ENCODE measurements at regions not wholly inside any gene's neighbourhood (a gene's known extent, or its start where the extent isn't known, plus 50 kb on each side); places are given as distances from the start of the nearest gene placed in this dataset.
"Not testable (repeated sequence)": the region's sequence is repeated elsewhere in the genome, so short reads cannot be mapped to it uniquely, and the experiment has no call there.

DNA sequence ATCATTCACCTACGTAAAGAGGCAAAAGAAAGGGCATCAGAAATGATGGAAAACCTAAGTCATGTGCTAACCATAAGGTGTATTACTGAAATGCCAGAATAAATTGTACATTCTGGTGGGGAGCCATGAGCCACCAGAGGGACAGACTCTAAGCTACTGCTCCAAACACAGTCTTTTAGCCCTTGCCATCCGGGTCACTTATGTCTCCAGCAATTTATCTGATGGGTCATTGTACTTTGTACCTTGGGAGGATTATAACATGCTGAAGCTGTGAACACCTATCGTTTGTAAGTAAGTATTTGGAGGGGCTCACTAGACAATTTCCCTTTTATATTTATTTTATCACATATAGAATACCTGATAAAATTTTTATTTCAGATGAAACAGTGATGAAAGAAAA is 495.1 kb downstream of the KIF4B start:
- no peak for DNase-seq (ENCODE audit: low spot score)

DNA sequence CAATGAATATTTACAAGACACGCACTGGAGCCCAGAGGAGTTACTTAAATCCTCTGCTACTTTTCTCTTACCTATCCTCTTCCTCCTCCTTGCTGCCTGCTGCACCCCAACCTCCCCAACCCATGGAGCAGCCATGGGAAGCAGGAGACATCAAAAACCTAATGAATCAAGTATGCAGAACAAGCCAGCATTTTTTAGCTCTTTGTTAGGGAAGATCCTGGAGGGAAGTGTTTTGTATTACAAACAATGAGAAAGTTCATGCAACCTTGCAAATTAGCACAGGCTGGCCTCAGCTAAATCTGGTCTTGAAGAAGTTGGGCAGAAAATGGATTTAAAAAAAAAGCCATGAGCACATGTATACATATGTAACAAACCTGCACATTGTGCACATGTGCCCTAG is 498.8 kb downstream of the KIF4B start:
- no peak for DNase-seq (ENCODE audit: low spot score)

DNA sequence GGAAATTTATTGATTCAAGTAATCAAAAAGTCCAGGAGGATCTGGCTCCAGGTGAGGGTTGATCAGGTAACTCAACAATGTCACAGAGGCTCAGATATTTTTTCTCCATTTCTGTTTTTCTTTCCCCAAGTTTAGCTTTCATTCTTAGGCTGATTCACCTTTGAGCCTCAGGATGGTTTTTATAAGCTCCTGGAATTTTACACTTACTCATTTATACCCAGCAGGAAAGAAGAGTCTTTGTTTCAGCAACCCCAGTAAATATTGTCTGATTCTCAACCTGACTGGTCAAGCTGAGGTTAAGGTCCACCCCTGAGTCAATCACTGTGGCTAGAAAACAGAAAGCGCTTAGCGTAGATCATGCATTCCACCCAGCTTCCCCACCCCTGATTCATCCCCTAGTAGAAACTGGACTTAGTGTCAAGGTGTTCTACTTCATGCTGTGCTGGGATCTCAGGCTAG is 500.6 kb downstream of the KIF4B start:
- no peak for DNase-seq (ENCODE audit: low spot score)

DNA sequence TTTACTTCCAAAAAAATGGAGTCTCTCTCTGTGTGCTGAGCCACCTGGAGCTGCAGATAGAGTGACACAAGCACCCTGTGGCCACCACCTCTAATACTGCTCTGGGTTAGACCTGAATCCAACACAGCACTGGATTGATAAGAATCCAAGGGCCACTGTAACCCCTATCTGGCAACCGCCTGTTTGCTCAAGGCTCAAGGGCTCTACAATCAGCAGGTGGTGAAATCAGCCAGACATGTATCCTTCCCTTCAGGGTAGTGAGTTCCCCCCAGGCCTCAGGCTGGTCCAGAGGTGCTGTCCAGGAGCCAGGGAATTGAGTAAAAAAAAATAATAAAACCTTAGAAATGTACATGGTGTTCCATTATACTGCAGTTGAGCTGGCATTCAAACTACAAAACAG is 509.0 kb downstream of the KIF4B start:
- DNase-seq (ENCODE audit: low spot score): no peak

DNA sequence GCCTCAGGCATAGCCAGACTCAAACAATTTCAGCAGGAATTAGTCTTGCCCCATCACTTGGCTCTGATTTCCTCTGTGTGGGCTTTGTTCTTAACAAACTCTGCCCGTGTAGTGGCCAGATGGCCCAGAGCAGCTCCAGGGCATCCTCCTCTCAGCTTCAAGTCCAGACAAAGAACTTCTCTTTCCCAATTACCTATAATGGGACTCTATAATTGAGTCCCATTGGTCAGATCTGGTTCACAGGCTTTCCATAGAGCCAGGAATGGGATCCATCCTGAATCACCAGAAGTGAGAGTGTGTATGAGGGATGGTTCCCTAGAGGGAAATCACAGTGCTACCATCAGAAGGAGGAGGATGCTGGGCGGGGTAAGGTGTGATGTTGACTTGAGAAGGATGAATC is 515.8 kb downstream of the KIF4B start:
- no peak for DNase-seq (ENCODE audit: low spot score)

DNA sequence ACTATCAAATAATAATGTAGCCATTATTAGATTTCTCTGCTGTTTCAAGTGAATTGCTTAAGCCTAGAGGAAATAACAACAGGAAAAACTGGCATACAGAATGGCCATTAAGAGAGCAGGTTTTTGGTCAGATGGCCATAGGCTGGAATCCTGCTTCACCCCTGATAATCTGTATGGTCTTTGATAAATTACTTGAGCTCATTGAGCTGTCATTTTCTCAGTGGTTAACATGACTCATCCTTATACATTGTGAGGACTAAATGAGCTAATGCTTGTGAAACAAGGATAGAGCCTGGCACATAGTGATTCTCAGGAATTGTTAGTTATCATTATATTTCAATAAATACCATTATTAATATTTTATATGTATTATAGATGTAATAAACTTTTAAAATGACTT is 516.5 kb downstream of the KIF4B start:
- no peak for DNase-seq (ENCODE audit: low spot score)

DNA sequence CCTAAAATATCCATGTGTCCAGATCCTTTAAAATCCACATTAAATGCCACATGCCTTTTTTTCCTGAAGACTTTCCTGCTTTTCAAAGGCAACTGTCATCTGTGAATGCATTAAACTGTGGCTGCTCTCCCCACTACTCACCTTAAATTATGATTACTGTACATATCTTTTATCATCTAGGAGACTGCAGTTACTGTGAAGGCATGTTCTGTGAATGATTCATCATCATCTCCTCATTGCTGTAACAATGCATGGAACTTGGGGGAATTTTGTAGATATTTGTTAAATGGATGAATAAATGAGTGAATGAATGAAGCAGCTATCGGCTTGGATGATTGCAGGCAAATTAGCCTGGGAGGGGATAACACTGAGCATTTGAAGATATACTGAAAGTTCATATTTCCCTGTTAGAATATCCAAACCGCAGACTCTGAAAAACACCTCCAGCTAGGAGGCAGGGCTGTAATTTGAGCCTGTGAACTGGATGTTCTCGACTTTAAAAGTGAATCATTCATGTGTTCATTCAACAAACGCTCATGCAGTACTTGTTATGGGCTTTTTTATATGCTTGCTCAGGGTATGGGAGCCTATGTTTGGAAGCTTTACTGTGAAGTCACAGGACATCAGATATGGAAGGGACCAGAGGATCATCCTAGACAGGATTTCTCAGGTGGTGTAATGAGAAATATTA is 519.2 kb downstream of the KIF4B start:
- no peak for DNase-seq (ENCODE audit: low spot score)

DNA sequence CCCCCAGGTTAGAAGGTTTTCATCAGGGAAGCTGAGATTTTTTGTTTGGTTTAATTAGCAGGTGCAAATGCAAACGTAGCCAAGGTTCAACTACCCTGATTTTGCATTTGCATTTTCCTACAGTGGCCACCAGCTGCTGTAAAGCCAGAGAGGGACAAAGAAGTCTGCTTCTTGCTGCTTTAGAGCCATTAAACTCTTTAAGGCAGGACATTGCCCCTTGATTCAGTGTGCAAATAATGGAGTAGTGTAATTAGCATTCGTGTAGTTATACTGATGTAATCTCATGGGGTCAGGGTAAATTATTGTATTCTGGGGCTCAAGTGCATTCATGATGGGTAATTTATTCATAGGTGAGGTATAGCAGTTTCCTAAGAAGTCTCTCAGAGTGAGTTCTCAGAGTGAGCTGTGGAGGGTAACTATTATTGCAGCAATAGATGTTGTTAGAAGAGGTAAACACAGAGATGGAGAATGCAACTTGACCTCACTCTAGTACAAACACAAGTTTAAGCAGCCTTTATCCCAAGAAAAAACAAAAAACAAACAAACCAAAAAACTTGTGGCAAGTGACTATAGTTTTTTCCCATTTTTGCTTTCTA is 526.5 kb downstream of the KIF4B start:
- no peak for DNase-seq (ENCODE audit: low spot score)

DNA sequence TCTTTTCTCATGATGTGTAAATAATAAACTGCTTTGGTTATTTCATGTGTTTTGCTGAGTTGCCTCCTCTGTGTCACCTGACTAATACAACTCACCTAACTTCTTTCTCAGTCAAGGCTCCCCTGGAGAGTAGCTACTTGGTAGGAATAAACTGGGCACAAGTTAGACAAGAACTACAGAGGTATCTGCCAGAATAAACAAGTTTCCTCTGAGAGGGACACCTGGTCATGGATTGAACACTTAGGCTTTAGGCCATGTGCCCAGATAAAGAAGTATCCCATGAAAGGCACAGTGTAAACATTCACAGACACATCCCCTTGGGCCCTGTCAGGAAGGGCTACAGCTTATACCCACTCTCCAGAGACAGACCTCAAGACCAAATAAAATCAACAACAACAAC is 532.5 kb downstream of the KIF4B start:
- no peak for DNase-seq (ENCODE audit: low spot score)

DNA sequence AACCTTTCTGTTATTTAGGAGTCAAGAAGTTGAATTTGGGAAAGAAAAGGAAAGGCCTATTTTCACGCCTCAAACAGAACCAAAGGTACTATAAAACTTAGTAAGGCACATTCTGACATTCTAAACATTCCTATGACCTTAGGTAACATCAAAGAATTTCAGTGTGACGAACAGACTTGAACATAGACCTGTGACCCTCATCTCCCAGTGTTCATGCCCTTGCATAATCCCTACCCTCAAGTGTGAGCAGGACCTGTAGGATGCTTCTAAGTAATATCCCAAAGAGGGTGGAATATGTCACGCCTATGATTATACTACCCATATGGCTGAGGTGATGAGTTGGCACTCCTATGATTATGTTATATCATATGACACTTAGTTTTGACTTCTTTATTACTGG is 540.9 kb downstream of the KIF4B start:
- no peak for DNase-seq (ENCODE audit: low spot score)

DNA sequence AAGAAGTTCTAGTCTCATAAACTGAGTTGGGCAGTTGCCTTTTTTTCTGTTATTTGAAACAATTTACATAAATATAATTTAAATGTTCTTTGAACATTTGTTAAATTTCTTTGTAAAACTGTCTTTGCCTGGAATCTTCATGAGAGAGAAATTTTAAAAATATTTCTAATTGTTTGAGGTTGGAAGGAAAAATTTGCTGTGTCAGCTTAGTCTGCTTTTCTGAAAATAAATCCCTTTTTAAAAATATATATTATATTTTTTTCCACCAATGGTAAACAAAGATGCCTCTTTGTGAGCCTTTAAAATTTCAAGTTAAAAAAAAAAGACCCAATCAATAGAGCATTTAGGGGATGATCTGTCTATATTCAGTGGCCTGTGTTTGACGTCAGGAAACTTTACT is 542.7 kb downstream of the KIF4B start:
- DNase-seq (ENCODE audit: low spot score): no peak

DNA sequence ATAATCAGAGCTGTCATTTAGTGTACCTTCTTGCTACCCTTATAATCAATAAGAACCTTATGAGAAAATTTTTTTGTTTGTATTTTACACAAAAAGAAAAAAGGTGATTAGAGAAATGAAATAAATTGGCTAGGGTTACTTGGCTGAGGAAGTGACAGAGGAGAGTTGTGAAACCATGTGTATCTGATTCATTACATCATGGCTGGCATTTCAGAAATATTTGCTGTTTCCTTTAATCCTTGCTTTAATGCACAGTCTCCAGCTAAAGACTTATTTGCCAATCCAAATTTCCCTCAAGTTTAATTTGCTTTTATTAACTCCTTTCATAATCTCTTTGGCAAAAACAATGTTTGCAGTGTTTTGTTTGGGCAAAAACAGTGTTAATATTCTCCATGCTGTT is 543.1 kb downstream of the KIF4B start:
- no peak for DNase-seq (ENCODE audit: low spot score)

DNA sequence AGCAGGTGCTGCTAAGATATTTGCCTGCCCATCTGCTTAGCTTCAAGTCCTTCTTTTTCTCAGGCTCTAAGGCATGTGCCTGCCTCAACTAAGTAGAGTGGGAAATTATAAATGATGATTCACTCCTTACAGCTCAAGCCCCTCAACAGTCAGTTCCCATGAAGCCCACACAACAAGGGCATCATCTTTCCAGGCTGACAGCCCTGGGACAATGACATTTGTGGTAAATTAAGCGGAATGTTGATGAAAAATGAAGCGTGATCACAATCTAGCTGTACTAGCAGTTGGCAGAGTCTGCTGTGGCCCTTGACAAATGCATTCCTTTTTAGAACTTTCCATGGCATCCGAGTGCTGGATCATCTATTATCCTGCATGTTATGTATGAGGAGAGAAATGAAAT is 548.6 kb downstream of the KIF4B start:
- DNase-seq (ENCODE audit: low spot score): no peak

DNA sequence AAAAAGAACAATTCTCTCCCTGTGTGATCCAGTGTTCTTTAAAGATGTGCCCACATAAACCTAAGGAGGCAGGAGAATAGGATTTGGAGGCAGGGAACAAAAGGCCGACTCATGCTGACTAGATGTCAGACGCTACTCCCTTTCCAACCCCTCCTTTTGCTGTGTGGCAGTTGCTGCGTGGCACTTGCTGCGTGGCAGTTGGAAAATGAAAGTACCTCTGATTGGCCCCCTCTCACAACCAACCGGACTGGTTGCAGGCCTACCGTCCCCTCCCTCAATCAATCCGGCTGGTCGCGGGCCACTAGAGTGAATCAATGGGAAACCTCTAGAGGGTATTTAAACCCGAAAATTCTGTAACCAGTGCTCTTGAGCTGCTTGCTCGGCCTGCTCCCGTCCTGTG is 551.0 kb downstream of the KIF4B start:
- no peak for DNase-seq (ENCODE audit: low spot score)

DNA sequence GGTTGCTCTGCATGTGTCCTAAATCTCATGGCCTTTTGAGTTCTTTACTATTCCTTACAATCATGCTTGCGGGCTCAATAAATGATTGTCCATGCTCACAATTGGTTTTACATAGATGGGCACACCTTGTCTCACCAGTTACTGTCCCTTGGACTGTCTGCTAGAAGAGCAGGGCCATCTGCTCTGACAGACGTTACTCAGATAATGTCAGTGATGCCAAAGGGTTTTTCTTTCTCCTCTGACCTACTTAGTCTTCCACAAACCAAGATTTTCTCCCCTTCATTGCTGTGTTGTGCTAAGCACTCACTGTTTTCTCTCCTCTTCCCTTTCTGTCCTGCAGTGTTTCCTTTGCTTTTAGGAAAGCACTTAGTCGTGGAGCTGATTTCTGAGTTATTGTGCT is 562.3 kb downstream of the KIF4B start:
- no peak for DNase-seq (ENCODE audit: low spot score)

DNA sequence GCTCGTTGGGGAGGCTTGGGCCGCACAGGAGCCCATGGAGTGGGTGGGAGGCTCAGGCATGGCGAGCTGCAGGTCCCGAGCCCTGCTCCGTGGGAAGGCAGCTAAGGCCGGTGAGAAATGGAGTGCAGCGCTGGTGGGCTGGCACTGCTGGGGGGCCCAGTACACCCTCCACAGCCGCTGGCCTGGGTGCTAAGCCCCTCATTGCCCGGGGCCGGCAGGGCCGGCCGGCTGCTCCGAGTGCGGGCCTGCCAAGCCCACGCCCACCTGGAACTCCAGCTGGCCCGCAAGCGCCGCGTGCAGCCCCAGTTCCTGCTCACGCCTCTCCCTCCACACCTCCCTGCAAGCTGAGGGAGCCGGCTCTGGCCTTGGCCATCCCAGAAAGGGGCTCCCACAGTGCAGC is 573.3 kb downstream of the KIF4B start:
- DNase-seq (ENCODE audit: low spot score): not testable (repeated sequence)

DNA sequence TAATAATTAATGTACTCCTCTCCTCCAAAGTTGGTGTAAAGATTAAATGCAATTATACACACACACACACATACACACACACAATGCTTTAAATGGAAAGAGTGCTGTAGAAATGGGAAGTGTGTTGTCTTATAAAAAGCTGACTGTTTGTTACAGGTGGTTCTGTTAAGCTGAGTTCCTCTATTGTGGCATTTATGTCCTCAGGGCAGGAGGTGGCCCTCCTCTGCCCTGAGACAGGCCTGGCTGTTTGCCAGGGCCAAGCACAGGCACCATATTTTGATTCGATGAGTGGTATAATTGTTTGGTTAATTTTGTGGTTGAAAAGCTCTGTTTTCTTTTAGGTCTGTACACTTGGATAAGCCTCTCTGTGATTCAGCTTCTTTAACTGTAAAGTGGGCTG is 573.9 kb downstream of the KIF4B start:
- DNase-seq (ENCODE audit: low spot score): no peak

DNA sequence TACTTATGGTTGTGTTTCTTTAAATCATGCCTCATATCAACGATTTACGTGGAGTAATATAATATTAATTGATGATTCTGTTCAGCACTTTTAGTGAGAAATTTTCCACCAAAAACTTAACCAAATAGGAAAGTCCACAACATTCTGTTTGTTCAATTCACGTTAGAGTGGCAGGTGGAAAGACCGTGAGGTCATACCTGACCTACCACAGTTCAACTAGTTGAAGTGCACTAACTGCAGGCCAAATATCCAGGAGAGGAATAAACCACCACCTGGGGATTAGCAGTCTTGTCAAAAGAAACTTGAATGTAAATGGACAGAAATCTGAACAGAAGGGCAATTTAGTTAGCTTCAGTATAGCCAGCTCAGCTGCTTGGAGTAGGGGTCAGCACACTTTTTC is 577.7 kb downstream of the KIF4B start:
- DNase-seq (ENCODE audit: low spot score): no peak

DNA sequence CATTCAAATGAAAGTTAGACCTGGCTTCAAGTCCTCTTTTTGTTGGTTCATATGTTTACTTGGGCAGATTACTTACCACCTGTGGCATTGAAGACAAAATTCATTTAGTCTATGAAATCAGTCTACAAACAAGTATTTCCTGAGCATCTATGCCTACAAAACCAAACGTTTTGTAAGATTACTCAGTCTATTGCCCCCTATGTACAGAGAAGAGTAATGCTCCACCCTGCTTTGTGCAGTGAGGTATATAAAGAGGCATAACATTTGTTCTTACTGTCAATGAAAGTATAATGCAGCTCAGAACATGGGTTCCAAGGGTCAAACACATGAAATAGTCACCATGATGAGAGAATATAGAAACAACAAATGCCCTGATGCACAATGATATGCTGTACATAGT is 580.7 kb downstream of the KIF4B start:
- no peak for DNase-seq (ENCODE audit: low spot score)

DNA sequence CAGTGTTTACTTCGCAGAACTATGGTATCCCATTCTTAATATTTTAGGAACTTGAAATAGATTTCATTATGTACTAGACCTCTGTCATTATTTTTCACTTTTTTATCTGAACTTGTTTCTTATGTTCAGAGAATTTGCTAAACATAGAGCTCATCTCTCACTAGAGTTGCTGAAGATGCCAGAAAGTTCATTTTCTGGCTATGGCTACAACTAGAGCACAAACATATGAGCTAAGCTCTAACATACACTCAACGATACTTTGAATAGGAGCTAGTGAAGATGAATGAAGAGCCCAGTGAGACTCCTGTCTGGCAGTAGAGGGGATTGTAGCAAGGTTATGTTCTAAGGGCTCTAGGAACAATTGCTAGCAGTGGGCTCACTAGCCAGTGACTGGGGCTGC is 582.2 kb downstream of the KIF4B start:
- no peak for DNase-seq (ENCODE audit: low spot score)

DNA sequence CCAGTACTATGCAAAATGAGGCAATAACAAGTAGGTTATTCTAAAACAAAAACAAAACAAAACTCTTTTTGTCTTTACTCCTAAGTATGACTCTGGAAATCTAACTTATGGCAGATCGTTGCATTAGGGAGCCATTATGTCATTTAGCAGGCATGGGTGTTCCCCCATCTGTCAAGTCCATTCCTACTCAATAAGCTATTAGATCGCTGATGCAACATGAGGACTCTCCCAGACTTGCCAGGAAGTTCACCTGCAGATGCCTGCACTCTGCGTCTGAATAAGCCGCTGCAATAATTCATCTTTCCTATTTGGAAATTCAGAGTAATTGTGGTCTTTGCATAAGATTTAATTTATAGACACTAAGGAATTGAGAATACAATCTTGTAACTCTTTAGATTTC is 585.0 kb downstream of the KIF4B start:
- no peak for DNase-seq (ENCODE audit: low spot score)

DNA sequence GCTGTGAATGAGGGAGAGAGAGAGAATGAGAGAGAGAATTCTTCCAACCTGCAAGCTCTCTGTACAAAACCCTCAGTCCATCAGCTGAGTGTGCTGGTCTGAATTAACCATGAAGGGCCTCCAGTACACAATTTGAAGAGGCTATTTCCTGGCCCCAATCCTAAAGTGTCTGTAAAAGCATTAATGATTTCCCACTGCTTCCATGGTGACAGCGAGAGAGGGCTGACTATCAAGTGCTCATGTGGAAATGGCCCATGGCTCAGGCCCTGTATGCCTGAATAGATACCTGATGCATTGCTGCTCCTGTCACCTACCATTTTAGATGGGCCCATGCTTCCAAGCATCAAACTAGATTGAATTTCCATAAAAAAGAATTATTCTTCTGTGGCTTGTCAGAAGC is 592.4 kb downstream of the KIF4B start:
- DNase-seq (ENCODE audit: low spot score): no peak

DNA sequence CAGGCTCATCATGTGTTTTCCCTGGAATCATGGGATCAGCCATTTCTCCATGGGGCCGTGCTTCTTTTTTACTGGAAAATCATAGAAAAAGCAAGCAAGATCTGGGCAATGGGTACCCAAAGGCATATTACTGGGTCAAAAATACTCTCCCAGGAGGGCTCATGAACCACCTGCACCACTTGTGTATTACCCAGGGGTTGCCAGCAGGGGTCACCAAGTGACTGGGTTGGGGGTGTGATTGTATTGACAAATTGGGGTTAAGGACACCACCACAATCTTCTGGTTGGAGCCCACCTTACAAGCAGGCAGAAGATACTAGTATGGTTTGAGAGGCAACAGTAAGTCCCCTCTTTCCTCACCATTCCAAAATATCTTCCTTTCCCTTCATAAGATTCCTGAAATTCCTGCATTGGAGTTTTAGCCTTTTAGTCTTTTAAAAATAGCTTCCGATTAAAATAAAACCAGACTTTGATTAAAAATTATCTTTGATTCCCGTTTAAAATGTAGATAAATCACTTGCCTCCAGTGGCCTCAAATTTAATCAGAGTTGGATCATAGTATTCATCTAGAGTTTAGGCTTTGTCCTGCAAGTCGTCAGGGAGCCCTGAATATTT is 603.3 kb downstream of the KIF4B start:
- no peak for DNase-seq (ENCODE audit: low spot score)

DNA sequence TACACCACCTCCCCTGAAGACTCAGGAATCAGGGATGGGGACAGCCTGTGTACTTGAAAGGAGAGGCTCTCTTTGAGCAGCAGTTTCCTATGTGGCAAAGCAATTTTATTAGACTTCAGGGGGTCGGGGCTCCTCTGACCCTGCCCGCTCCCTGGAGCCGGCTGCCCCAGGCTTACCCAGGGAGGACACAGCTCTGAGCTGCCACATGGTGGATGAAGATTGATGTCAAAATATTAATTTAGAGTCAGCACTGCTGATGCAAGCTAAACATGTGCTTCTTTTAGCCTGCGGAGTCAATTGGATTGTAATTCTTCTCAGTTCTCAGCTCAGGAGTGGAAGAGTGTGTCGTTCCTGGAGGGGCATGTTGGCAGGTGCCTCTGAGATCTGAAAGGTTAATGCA is 606.1 kb downstream of the KIF4B start:
- no peak for DNase-seq (ENCODE audit: low spot score)
